GM18499 (cell line): ENCODE measurements at regions not wholly inside any gene's neighbourhood (a gene's known extent, or its start where the extent isn't known, plus 50 kb on each side); places are given as distances from the start of the nearest gene placed in this dataset.
"Not testable (repeated sequence)": the region's sequence is repeated elsewhere in the genome, so short reads cannot be mapped to it uniquely, and the experiment has no call there.

Source experiments
- ATAC-seq: cut with Tn5 transposase; IDR thresholded peaks from one replicate; pipeline ENCODE4 v1.9.1; 2021; ENCODE audit warnings: moderate number of reproducible peaks; ENCODE audit not compliant: insufficient read depth, unreplicated experiment

GRCh38 chr3:109648027-109648426, 310.7 kb upstream of the DPPA4 start:
- ATAC-seq: no peak

GRCh38 chr3:109656225-109656624, 318.9 kb upstream of the DPPA4 start:
- no peak for ATAC-seq

GRCh38 chr3:109678600-109678999, 341.3 kb upstream of the DPPA4 start:
- no peak for ATAC-seq

GRCh38 chr3:109679664-109680063, 342.3 kb upstream of the DPPA4 start:
- ATAC-seq: no peak

- ATAC-seq: no peak
These were observed 346.4 kb upstream of the DPPA4 start for GRCh38 chr3:109683746-109684145.

- no peak for ATAC-seq
These were observed 348.0 kb upstream of the DPPA4 start for GRCh38 chr3:109685084-109686079.

- ATAC-seq: no peak
These were observed 350.3 kb upstream of the DPPA4 start for GRCh38 chr3:109687626-109688025.

- ATAC-seq: no peak
These were observed 359.6 kb upstream of the DPPA4 start for GRCh38 chr3:109696932-109697331.

GRCh38 chr3:109702252-109702651, 364.9 kb upstream of the DPPA4 start:
- ATAC-seq: peak; percentile 99

- ATAC-seq: no peak
These were observed 365.6 kb upstream of the DPPA4 start for GRCh38 chr3:109702976-109703375.

- not testable (repeated sequence) for ATAC-seq
These were observed 367.8 kb upstream of the DPPA4 start for GRCh38 chr3:109705133-109705532.

GRCh38 chr3:109707617-109708016, 370.3 kb upstream of the DPPA4 start:
- ATAC-seq: no peak

GRCh38 chr3:109713288-109713687, 375.9 kb upstream of the DPPA4 start:
- ATAC-seq: no peak

- ATAC-seq: no peak
These were observed 378.4 kb upstream of the DPPA4 start for GRCh38 chr3:109715707-109716106.

GRCh38 chr3:109718850-109719249, 381.5 kb upstream of the DPPA4 start:
- ATAC-seq: no peak

- no peak for ATAC-seq
These were observed 391.6 kb upstream of the DPPA4 start for GRCh38 chr3:109728861-109729494.

- ATAC-seq: peak; percentile 92
These were observed 394.5 kb upstream of the DPPA4 start for GRCh38 chr3:109731639-109732473.

- no peak for ATAC-seq
These were observed 406.6 kb upstream of the DPPA4 start for GRCh38 chr3:109743981-109744380.

GRCh38 chr3:109772520-109772919, 435.2 kb upstream of the DPPA4 start:
- no peak for ATAC-seq

- no peak for ATAC-seq
These were observed 436.8 kb upstream of the DPPA4 start for GRCh38 chr3:109774108-109774507.

- ATAC-seq: no peak
These were observed 446.9 kb upstream of the DPPA4 start for GRCh38 chr3:109784285-109784684.
